ENCODE measurements at regions not wholly inside any gene's neighbourhood (a gene's known extent, or its start where the extent isn't known, plus 50 kb on each side); places are given as distances from the start of the nearest gene placed in this dataset.

- TF ChIP-seq CTCF (CRISPR knock-in tag; IDR thresholded peaks at IDR 0.05), result no peak
- no peak for TF ChIP-seq ZBTB1 (CRISPR knock-in tag; IDR thresholded peaks at IDR 0.05; ENCODE audit: borderline replicate concordance)
- TF ChIP-seq MXD1 (CRISPR knock-in tag; IDR thresholded peaks at IDR 0.05), result no peak
- no peak for TF ChIP-seq GABPA (IDR thresholded peaks at IDR 0.05; ENCODE audit: low read depth, low read length)
- no peak for TF ChIP-seq GABPA (CRISPR knock-in tag; IDR thresholded peaks at IDR 0.05; ENCODE audit: low read depth)
- no peak for TF ChIP-seq TAF1 (CRISPR knock-in tag; IDR thresholded peaks at IDR 0.05)
- no peak for TF ChIP-seq MIER2 (CRISPR knock-in tag; IDR thresholded peaks at IDR 0.05)
Measured at GRCh38 chr10:128922172-128922571, 544.9 kb upstream of the MGMT start.

Measured in HepG2 (cell line).